ENCODE measurements at regions not wholly inside any gene's neighbourhood (a gene's known extent, or its start where the extent isn't known, plus 50 kb on each side); places are given as distances from the start of the nearest gene placed in this dataset.

GRCh38 chr11:4211991-4212390 lies 117.4 kb downstream of the RRM1 start:
- no peak for DNase-seq
- CTCF ChIA-PET, result no interaction called here
- H3K9me3 Mint-ChIP-seq (ENCODE audit: low read depth, unreplicated experiment), result no peaks in the 10 kb centered on the region
- no peak overlapping the region for H3K27ac Mint-ChIP-seq (ENCODE audit: unreplicated experiment)
- TF ChIP-seq, protein P1, sequence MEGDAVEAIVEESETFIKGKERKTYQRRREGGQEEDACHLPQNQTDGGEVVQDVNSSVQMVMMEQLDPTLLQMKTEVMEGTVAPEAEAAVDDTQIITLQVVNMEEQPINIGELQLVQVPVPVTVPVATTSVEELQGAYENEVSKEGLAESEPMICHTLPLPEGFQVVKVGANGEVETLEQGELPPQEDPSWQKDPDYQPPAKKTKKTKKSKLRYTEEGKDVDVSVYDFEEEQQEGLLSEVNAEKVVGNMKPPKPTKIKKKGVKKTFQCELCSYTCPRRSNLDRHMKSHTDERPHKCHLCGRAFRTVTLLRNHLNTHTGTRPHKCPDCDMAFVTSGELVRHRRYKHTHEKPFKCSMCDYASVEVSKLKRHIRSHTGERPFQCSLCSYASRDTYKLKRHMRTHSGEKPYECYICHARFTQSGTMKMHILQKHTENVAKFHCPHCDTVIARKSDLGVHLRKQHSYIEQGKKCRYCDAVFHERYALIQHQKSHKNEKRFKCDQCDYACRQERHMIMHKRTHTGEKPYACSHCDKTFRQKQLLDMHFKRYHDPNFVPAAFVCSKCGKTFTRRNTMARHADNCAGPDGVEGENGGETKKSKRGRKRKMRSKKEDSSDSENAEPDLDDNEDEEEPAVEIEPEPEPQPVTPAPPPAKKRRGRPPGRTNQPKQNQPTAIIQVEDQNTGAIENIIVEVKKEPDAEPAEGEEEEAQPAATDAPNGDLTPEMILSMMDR (IDR thresholded peaks at IDR 0.05; ENCODE audit: unreplicated experiment), result no peak
- no TSS peak for BruUV-seq (replicated peaks)
- H3K27me3 Mint-ChIP-seq (ENCODE audit: unreplicated experiment), result peaks cover 56% of the 10 kb centered on the region
- intact Hi-C loops (cut with micrococcal nuclease; ENCODE audit: unreplicated experiment), result no loop called here
- H3K36me3 Mint-ChIP-seq (ENCODE audit: insufficient read depth, unreplicated experiment), result no peaks in the 10 kb centered on the region
- H3K4me1 Mint-ChIP-seq (ENCODE audit: low read depth, unreplicated experiment), result no peaks in the 10 kb centered on the region
- no peak overlapping the region for H3K4me3 Mint-ChIP-seq (ENCODE audit: low read depth, unreplicated experiment)

- Mint-ChIP-seq H3K4me1 (ENCODE audit: low read depth, unreplicated experiment) (no peaks in the 10 kb centered on the region), H3K27ac (ENCODE audit: unreplicated experiment) (no peak overlapping the region), H3K4me3 (ENCODE audit: low read depth, unreplicated experiment) (no peak overlapping the region), H3K27me3 (ENCODE audit: unreplicated experiment) (peaks cover 5% of the 10 kb centered on the region), H3K36me3 (ENCODE audit: insufficient read depth, unreplicated experiment) (no peaks in the 10 kb centered on the region), H3K9me3 (ENCODE audit: low read depth, unreplicated experiment) (no peaks in the 10 kb centered on the region)
- CTCF ChIA-PET, result no interaction called here
- intact Hi-C loops (cut with micrococcal nuclease; ENCODE audit: unreplicated experiment), result no loop called here
- TF ChIP-seq, protein P1 (IDR thresholded peaks at IDR 0.05; ENCODE audit: unreplicated experiment), result no peak
- DNase-seq, result no peak
- no TSS peak for BruUV-seq (replicated peaks)
These were observed 109.2 kb downstream of the RRM1 start for GRCh38 chr11:4203603-4204360.

DNA sequence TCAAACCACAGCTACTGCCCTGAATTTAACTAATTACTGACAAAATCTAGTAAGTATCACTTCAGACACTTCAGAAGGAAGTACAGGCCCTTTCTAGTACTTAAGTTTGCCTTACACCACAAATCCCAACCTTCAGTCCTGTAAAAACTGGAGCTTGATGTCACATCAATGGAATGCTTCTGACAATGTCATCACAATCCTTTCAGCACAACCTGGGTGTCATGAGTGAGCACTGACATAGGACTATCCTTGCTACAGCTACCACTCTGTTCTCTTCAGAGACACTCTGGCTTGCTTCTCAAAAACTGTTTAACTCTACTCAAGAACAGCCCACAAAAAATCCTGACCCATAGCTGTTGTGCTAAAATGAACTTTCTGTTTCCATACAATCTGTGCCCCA lies 108.2 kb downstream of the RRM1 start:
- DNase-seq, result no peak
- Mint-ChIP-seq H3K36me3 (ENCODE audit: insufficient read depth, unreplicated experiment) (no peaks in the 10 kb centered on the region), H3K4me1 (ENCODE audit: low read depth, unreplicated experiment) (no peaks in the 10 kb centered on the region), H3K27ac (ENCODE audit: unreplicated experiment) (no peak overlapping the region), H3K9me3 (ENCODE audit: low read depth, unreplicated experiment) (no peaks in the 10 kb centered on the region), H3K4me3 (ENCODE audit: low read depth, unreplicated experiment) (no peak overlapping the region), H3K27me3 (ENCODE audit: unreplicated experiment) (no peaks in the 10 kb centered on the region)
- no TSS peak for BruUV-seq (replicated peaks)
- intact Hi-C loops (cut with micrococcal nuclease; ENCODE audit: unreplicated experiment), result no loop called here
- TF ChIP-seq, protein P1 (IDR thresholded peaks at IDR 0.05; ENCODE audit: unreplicated experiment), result no peak
- CTCF ChIA-PET, result no interaction called here

DNA sequence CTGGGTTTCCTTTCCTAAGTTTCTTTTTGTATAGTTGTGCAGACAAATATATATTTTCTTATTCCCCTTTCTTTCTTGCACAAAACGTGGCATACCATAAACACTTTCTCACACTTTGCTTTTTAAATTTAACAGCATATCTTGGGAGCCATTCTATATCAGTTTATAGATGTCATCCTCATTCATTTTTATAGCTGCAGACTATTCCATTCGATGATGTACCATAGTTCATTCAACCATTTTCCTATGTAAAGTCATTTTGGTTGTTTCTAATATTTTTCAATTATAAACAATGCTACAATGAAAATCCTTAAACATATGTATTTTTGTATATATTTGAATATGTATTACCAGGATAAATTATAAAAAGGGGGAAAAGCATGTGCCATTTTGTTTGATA lies 102.5 kb downstream of the RRM1 start:
- H3K36me3 Mint-ChIP-seq (ENCODE audit: insufficient read depth, unreplicated experiment), result no peaks in the 10 kb centered on the region
- no peak for DNase-seq
- no peaks in the 10 kb centered on the region for H3K4me1 Mint-ChIP-seq (ENCODE audit: low read depth, unreplicated experiment)
- no peak overlapping the region for H3K27ac Mint-ChIP-seq (ENCODE audit: unreplicated experiment)
- no TSS peak for BruUV-seq (replicated peaks)
- no peaks in the 10 kb centered on the region for H3K9me3 Mint-ChIP-seq (ENCODE audit: low read depth, unreplicated experiment)
- H3K27me3 Mint-ChIP-seq (ENCODE audit: unreplicated experiment), result no peaks in the 10 kb centered on the region
- intact Hi-C loops (cut with micrococcal nuclease; ENCODE audit: unreplicated experiment), result no loop called here
- no peak overlapping the region for H3K4me3 Mint-ChIP-seq (ENCODE audit: low read depth, unreplicated experiment)
- TF ChIP-seq, protein P1 (IDR thresholded peaks at IDR 0.05; ENCODE audit: unreplicated experiment), result no peak
- CTCF ChIA-PET, result no interaction called here
